GM18520 (cell line): ENCODE measurements at regions not wholly inside any gene's neighbourhood (a gene's known extent, or its start where the extent isn't known, plus 50 kb on each side); places are given as distances from the start of the nearest gene placed in this dataset.

Source experiments
- ATAC-seq: cut with Tn5 transposase; IDR thresholded peaks from one replicate; pipeline ENCODE4 v1.9.1; 2021; ENCODE audit not compliant: unreplicated experiment

GRCh38 chr5:158559066-158559465 is 540.6 kb downstream of the EBF1 start:
- no peak for ATAC-seq

GRCh38 chr5:158553962-158554336 is 545.8 kb downstream of the EBF1 start:
- ATAC-seq, result no peak

- ATAC-seq, result no peak
These were observed 546.3 kb downstream of the EBF1 start for GRCh38 chr5:158553195-158553961.

GRCh38 chr5:158552241-158552640 is 547.5 kb downstream of the EBF1 start:
- no peak for ATAC-seq

GRCh38 chr5:158549311-158549710 is 550.4 kb downstream of the EBF1 start:
- no peak for ATAC-seq

GRCh38 chr5:158546748-158547147 is 553.0 kb downstream of the EBF1 start:
- no peak for ATAC-seq

- ATAC-seq, result no peak
These were observed 553.7 kb downstream of the EBF1 start for GRCh38 chr5:158545949-158546530.

- no peak for ATAC-seq
These were observed 555.1 kb downstream of the EBF1 start for GRCh38 chr5:158544388-158545339.

GRCh38 chr5:158543539-158544387 is 556.0 kb downstream of the EBF1 start:
- ATAC-seq, result no peak

- ATAC-seq, result no peak
These were observed 558.0 kb downstream of the EBF1 start for GRCh38 chr5:158541536-158542297.

GRCh38 chr5:158538506-158539074 is 561.1 kb downstream of the EBF1 start:
- no peak for ATAC-seq

- no peak for ATAC-seq
These were observed 562.4 kb downstream of the EBF1 start for GRCh38 chr5:158537366-158537765.

GRCh38 chr5:158534203-158534602 is 565.5 kb downstream of the EBF1 start:
- no peak for ATAC-seq

GRCh38 chr5:158532739-158533138 is 567.0 kb downstream of the EBF1 start:
- ATAC-seq, result no peak

GRCh38 chr5:158531860-158532259 is 567.9 kb downstream of the EBF1 start:
- no peak for ATAC-seq

GRCh38 chr5:158530115-158530514 is 569.6 kb downstream of the EBF1 start:
- no peak for ATAC-seq

GRCh38 chr5:158529454-158529853 is 570.3 kb downstream of the EBF1 start:
- ATAC-seq, result no peak

- no peak for ATAC-seq
These were observed 574.1 kb downstream of the EBF1 start for GRCh38 chr5:158525663-158526062.

GRCh38 chr5:158524070-158524469 is 575.6 kb downstream of the EBF1 start:
- ATAC-seq, result no peak

- ATAC-seq, result no peak
These were observed 576.9 kb downstream of the EBF1 start for GRCh38 chr5:158522776-158523175.
